T-helper 1 cell treated with Interleukin-12 subunit alpha and Interleukin-12 subunit beta and Interleukin-4 antibody, amounts not matched to agents 30 μg/mL and 1 μg/mL, for 36 hours (primary cell): ENCODE measurements at regions not wholly inside any gene's neighbourhood (a gene's known extent, or its start where the extent isn't known, plus 50 kb on each side); places are given as distances from the start of the nearest gene placed in this dataset.

ENCODE experiments used
- H3K27ac Mint-ChIP-seq: one replicate; pipeline ENCODE4 v1.8.0; 2021; ENCODE audit warnings: mild to moderate bottlenecking, mixed read lengths
- H3K27me3 Mint-ChIP-seq: one replicate; pipeline ENCODE4 v1.8.0; 2021; ENCODE audit warnings: low read depth, mixed read lengths
- H3K36me3 Mint-ChIP-seq: one replicate; pipeline ENCODE4 v1.8.0; 2021; ENCODE audit warnings: low read depth, mixed read lengths
- H3K4me1 Mint-ChIP-seq: one replicate; pipeline ENCODE4 v1.8.0; 2021; ENCODE audit warnings: low read depth, mixed read lengths
- H3K4me3 Mint-ChIP-seq: one replicate; pipeline ENCODE4 v1.8.0; 2021; ENCODE audit warnings: mild to moderate bottlenecking, moderate library complexity, mixed read lengths
- H3K9me3 Mint-ChIP-seq: one replicate; pipeline ENCODE4 v1.8.0; 2021; ENCODE audit warnings: mixed read lengths

DNA sequence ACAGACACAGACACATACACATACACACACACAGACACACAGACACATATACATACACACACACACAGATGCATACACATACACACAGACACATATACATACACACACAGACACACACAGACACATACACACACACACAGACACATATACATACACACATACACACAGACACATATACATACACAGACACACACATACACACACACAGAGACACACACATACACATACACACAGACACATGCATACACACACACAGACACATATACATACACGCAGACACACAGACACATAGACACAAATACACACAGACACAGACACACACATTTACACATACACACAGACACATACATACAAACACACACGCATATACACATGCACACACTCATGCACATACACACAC lies 81.5 kb upstream of the ARL4C start:
- H3K36me3 Mint-ChIP-seq = no peaks in the 10 kb centered on the region
- H3K4me3 Mint-ChIP-seq = no peak overlapping the region
- no peak overlapping the region for H3K27ac Mint-ChIP-seq
- H3K27me3 Mint-ChIP-seq = peaks cover 10% of the 10 kb centered on the region
- H3K4me1 Mint-ChIP-seq = no peaks in the 10 kb centered on the region
- H3K9me3 Mint-ChIP-seq = no peaks in the 10 kb centered on the region

DNA sequence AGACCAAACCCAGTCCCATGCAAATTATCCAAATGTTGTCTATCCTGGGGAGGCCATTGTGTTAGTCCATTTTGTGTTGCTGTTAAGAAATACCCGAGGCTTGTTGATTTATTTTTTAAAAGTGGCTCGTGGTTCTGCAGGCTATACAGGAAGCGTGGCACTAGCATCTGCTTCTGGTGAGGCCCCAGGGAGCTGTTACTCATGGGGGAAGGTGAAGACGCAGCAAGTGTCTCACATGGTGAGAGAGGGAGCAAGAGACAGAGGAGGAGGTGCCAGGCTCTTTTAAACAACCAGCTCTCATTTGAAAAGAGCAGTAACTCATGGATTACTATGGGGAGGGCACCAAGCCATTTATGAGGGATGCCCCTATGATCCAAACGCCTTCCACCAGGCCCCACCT lies 80.3 kb upstream of the ARL4C start:
- H3K36me3 Mint-ChIP-seq = no peaks in the 10 kb centered on the region
- H3K4me3 Mint-ChIP-seq = no peak overlapping the region
- peaks cover 16% of the 10 kb centered on the region for H3K27me3 Mint-ChIP-seq
- no peaks in the 10 kb centered on the region for H3K9me3 Mint-ChIP-seq
- H3K4me1 Mint-ChIP-seq = no peaks in the 10 kb centered on the region
- H3K27ac Mint-ChIP-seq = no peak overlapping the region

DNA sequence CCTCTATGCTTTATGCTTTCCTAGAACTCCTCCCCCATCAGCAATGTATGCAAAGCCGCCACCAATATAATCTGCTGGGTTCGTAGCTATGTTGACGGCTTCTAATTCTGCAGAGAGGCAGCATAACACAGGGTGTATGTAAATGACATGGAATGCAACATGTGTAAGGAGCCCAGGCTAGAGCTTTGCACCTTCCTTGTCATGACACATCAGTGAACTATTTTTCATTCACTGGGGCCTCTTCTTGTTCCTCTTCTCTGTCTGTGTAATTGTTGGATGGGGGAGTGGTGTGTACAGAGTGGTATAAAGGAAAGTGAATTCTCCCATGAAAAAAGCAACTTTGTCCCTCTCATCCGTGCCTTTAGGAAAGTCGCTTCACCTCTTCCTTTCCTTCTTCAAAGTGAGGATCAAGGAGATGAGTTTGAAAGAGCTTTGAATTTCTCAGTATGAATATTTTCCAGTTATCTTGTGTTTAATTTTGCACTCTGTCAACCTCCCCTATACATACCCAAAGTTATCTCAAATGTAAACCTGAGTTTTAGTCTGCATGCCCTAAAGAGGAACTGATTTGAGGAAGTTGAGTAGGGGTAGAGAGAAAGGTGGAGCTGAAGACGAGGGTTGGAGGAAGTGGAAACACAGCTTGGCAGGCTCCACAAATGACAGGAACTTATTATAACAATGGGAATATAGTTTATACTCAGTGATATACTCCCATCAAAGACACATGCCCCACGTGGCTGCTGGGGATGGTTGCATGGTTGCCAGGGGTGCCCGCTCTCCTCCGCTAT lies 74.9 kb upstream of the ARL4C start:
- no peak overlapping the region for H3K4me3 Mint-ChIP-seq
- no peaks in the 10 kb centered on the region for H3K9me3 Mint-ChIP-seq
- H3K4me1 Mint-ChIP-seq = no peaks in the 10 kb centered on the region
- no peak overlapping the region for H3K27ac Mint-ChIP-seq
- peaks cover 25% of the 10 kb centered on the region for H3K27me3 Mint-ChIP-seq
- no peaks in the 10 kb centered on the region for H3K36me3 Mint-ChIP-seq

DNA sequence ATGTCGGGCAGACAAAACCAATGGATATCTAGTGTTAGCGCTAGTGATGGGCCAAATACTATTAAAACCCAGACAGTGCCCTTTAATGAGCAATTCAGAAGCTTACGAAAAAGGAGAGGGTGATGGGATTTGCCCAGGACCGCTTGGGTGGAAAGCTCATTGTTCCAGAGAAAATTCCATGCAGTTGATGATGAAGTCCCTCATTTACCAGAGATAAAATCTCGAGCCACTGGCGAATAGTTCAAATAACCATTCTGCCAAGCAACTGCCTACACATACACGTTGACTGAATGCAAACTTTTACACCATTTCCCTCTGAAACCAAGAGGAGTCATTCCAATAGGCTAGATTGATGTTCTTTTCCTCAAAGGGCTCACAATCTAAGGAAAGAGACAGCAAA lies 73.6 kb upstream of the ARL4C start:
- H3K4me3 Mint-ChIP-seq = no peak overlapping the region

DNA sequence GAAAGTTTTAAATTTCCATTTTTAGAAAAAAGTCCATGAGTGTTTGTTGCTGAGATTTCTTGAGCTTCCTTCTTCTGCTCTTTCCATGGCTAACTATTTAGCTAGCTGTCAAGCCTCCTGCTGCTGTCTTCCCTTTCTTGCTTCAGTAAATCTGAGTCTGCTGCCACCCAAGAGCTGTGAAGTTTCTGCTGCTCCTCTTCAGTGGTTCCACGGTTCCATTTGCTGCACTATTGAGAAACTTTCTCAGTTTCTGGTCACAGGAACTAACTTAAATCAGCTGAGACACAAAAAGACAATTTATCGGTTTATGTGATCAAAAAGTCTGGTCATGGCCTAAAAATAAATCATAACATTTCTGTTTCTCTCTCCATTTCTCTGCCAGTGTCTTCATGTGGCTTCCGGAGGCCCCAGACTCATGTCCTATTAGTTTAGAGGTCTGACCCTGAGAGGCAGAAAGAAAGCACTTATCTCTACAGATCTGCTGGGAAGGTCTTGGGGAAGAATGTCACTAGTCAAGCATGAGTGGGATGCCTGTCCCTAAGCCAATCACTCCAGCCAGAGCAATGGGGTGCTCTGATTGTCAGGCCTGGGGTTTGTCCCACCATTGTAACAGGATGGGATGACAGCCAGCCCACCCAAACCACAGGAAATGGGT lies 73.0 kb upstream of the ARL4C start:
- Mint-ChIP-seq H3K4me3 (no peak overlapping the region), H3K27me3 (peaks cover 25% of the 10 kb centered on the region), H3K36me3 (no peaks in the 10 kb centered on the region), H3K27ac (no peak overlapping the region), H3K9me3 (no peaks in the 10 kb centered on the region), H3K4me1 (no peaks in the 10 kb centered on the region)

More for the DNA sequence above, 73.6 kb upstream of the ARL4C start:
- Mint-ChIP-seq H3K36me3 (no peaks in the 10 kb centered on the region), H3K27ac (no peak overlapping the region), H3K9me3 (no peaks in the 10 kb centered on the region), H3K27me3 (peaks cover 25% of the 10 kb centered on the region), H3K4me1 (no peaks in the 10 kb centered on the region)

DNA sequence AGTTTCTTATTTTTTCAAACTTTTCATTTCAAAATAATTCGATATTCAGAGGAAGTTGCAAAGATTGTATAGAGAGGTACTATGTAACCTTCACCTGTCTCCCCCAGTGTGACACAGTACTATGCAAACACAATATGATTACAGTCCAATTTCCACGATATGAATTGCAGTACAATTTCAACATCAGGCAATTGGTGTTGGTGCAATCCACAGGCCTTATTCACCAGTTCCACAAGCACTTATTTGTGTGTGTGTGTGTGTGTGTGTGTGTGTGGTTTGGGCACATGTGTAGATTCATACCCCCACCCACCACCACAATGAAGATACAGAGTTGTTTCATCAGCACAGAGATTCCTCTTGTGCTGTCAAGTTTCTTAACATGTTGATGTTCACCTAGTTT lies 69.7 kb upstream of the ARL4C start:
- no peak overlapping the region for H3K27ac Mint-ChIP-seq
- H3K9me3 Mint-ChIP-seq = no peaks in the 10 kb centered on the region
- no peaks in the 10 kb centered on the region for H3K4me1 Mint-ChIP-seq
- peaks cover 10% of the 10 kb centered on the region for H3K27me3 Mint-ChIP-seq
- H3K4me3 Mint-ChIP-seq = no peak overlapping the region
- no peaks in the 10 kb centered on the region for H3K36me3 Mint-ChIP-seq

DNA sequence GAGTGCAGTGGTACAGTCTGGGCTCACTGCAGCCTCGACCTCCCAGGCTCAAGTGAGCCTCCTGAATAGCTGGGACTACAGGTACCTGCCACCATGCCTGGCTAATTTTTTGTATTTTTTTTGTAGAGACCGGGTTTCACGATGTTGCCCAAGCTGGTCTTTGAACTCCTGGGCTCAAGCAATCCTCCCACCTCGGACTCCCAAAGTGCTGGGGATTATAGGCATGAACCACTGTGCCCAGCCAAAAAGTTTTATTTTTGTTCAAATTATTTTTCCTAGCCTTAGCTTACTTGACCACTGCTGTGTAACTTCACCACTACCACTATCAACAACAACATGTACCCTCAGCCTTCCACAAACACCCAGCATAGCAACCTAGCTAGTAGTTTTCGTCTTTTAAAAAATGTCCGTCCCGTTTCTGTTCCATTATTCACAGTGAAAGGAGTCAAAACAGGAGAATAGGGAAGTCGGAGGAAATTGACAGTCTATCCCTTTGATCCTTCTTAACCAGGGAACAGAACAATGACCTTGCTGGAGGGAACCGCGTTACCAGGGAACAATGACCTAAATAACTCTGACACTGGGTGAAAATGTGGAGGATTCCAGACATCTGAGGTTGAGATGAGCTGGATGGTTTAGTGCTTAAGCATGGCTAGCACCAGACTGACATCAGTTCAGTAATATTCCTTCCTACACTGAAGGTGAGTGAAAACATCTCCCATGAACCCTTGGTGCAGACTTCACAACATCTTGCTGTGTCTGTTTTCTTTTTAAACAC lies 69.2 kb upstream of the ARL4C start:
- Mint-ChIP-seq H3K9me3 (no peaks in the 10 kb centered on the region), H3K27ac (no peak overlapping the region), H3K27me3 (peaks cover 10% of the 10 kb centered on the region), H3K4me1 (no peaks in the 10 kb centered on the region), H3K4me3 (no peak overlapping the region), H3K36me3 (no peaks in the 10 kb centered on the region)

DNA sequence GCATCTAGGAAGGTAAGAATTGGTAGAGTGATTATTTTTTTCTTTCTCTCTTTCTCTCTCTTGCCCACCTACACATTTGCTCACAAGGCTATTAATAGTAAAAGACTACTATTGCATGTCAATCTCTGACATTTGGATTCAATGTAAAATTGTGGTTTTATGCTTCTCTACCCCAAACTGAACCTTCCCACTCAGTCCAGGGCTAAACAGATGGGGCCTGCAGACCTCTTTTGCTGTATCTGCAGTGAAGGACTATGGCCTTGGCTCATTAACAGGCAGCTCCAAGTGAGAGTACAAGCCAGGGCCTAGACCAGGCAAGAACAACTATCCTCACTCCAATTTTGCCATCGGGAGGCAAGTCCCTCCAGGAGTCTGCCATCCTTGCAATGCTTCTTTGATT lies 68.3 kb upstream of the ARL4C start:
- Mint-ChIP-seq H3K4me1 (no peaks in the 10 kb centered on the region), H3K27me3 (peaks cover 9% of the 10 kb centered on the region), H3K9me3 (no peaks in the 10 kb centered on the region), H3K27ac (no peak overlapping the region), H3K36me3 (no peaks in the 10 kb centered on the region), H3K4me3 (no peak overlapping the region)

DNA sequence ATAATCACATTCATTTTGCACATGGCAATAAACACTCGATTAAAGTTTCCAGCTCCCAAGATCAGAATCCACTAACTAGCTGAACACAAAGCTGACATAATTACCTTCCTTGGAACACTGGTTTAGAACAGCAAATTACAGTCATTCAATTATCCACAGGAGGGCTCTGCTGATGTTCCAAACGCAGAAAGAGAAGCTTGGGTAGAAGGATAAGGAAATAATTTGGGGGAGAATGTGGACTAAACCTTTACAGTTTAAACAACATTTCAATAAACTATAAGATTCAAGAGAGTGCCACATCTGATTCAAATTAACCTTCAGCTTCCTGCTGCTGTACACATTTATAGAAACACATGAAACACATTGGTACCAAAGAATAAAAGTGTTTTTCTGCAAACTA lies 67.8 kb upstream of the ARL4C start:
- no peak overlapping the region for H3K4me3 Mint-ChIP-seq
- no peak overlapping the region for H3K27ac Mint-ChIP-seq
- H3K4me1 Mint-ChIP-seq = no peaks in the 10 kb centered on the region
- peaks cover 4% of the 10 kb centered on the region for H3K27me3 Mint-ChIP-seq
- H3K9me3 Mint-ChIP-seq = no peaks in the 10 kb centered on the region
- H3K36me3 Mint-ChIP-seq = no peaks in the 10 kb centered on the region

DNA sequence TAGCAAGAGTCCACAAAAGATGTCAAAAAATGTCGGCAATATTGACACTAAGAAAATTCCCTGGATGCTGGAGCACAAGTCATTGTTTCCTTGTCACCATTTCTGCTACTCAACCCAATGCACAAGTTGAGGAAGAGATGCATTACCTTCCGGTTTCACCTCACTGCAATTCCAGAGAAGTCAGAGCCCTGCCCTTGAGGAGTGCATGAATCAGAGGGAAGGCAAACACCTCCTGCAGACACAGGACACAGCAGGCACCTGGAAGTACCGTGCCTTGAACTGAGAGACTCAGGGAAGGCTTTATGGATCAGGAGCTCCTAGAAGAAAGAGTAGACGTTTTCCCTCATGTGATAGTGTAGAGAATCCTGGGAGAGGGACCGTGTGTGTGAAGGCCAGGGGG lies 62.7 kb upstream of the ARL4C start:
- Mint-ChIP-seq H3K4me1 (no peaks in the 10 kb centered on the region), H3K36me3 (no peaks in the 10 kb centered on the region), H3K4me3 (no peak overlapping the region)

DNA sequence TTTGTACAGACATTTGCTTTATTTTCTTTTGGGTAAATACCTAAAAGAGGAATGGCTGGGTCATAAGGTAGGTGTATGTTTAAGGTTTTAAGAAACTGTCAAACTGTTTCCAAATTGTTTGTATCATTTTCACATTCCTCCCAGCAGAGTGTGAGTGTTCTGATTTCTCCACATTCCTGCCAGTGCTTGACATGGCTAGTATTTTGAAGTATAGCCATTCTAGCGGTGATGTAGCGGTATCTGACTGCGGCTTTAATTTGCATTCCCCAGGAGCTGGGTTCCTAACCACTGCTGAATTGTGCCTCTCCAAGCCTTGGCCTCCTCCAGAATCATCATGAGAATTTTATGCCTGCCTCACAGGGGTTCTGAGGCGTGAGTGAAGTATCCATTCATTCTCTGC lies 61.8 kb upstream of the ARL4C start:
- H3K27ac Mint-ChIP-seq = no peak overlapping the region
- H3K27me3 Mint-ChIP-seq = peaks cover 7% of the 10 kb centered on the region
- no peaks in the 10 kb centered on the region for H3K4me1 Mint-ChIP-seq
- H3K9me3 Mint-ChIP-seq = peaks cover 10% of the 10 kb centered on the region
- H3K36me3 Mint-ChIP-seq = no peaks in the 10 kb centered on the region
- no peak overlapping the region for H3K4me3 Mint-ChIP-seq

More for the DNA sequence above, 62.7 kb upstream of the ARL4C start:
- peaks cover 9% of the 10 kb centered on the region for H3K9me3 Mint-ChIP-seq
- H3K27me3 Mint-ChIP-seq = peaks cover 6% of the 10 kb centered on the region
- H3K27ac Mint-ChIP-seq = no peak overlapping the region

DNA sequence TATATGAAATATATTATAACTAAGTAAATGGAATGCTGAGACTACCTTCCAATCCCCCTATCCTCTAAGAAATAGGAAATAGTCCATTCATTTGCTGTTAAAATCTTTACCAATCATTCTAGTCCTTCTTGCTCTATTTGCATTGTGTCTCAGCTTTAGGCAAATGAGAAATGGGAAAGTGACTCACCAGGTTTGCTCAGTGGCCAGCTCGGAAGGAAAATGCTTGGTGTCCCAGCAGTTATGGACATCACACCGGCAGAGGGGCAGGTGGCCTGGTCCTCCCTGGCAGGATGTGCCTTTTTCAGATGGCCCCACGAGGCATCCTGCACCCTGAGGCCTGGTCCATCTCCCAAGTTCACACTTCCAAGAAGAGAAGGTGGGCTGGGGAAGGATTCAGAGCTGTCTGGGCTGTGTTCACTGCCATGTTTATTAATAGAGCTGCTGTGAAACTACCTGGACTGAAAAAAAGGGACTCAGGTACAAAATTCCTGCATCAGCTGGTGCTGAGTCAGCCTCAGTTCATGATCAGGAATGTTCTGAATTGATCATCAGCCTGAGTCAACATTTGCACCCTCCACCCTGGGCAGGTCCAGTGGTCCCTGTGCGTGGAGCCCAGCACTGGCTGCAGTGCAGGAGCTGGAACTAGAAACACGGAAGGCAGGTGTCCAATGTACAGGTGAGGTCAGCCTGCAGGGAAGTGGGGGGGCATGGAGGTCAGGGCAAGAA lies 60.1 kb upstream of the ARL4C start:
- H3K4me3 Mint-ChIP-seq = no peak overlapping the region
- H3K27ac Mint-ChIP-seq = no peak overlapping the region
- peaks cover 10% of the 10 kb centered on the region for H3K9me3 Mint-ChIP-seq
- peaks cover 7% of the 10 kb centered on the region for H3K27me3 Mint-ChIP-seq
- no peaks in the 10 kb centered on the region for H3K36me3 Mint-ChIP-seq
- no peaks in the 10 kb centered on the region for H3K4me1 Mint-ChIP-seq

DNA sequence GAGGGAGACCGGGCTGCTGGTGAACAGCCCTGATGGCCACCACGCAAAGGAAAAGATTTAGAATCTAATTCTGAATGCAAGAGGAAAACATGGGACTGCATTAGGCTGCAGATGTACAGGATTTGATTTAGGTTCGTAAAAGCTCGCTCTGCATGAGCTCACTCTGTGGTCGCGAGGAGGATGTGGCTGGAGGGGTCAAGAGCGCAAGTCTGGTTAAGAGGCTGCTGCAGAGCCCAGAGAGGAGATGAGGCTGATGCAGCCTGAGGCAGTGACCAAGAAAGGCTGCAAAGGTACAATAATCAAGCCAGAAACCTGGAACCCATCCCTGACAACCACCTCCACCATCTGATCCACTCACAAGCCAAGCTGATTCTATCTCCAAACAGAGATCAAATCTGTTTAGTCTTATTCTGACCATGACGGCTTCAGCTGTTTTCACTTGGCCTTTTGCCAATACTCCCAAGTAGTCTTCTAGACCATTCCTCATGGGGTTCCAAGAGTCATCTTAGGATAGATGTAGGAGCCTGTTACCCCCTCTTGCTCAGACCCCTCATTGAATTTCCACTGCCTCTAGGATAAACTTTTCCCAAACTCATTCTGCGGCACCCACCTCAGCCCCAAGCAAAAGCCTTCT lies 58.9 kb upstream of the ARL4C start:
- Mint-ChIP-seq H3K27ac (no peak overlapping the region), H3K4me3 (no peak overlapping the region), H3K9me3 (peaks cover 10% of the 10 kb centered on the region), H3K4me1 (no peaks in the 10 kb centered on the region), H3K36me3 (no peaks in the 10 kb centered on the region), H3K27me3 (peaks cover 7% of the 10 kb centered on the region)

DNA sequence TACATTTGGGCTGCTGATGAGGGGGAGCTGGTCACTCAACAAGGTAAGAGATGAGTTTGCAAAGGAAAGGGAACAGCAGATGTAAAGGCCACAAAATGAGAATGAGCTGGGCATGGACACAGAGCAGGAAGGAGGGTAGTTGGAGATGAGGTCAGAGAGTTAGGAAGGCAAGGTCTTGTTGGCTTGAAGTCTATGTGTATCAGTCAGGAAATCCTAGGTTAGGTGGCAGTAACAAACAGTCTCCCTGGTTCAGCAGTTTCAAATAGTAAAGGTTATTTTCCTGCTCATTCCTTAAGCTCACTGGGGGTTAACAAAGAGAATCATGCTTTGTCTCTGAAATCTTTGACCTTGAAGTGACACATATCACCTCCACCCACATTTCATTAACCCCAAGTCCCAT lies 58.3 kb upstream of the ARL4C start:
- Mint-ChIP-seq H3K9me3 (peaks cover 10% of the 10 kb centered on the region), H3K4me1 (peaks cover 3% of the 10 kb centered on the region), H3K27ac (no peak overlapping the region), H3K4me3 (no peak overlapping the region), H3K27me3 (peaks cover 10% of the 10 kb centered on the region), H3K36me3 (no peaks in the 10 kb centered on the region)
